ENCODE measurements at regions not wholly inside any gene's neighbourhood (a gene's known extent, or its start where the extent isn't known, plus 50 kb on each side); places are given as distances from the start of the nearest gene placed in this dataset.

GRCh38 chr2:16123421-16123820, 183.1 kb downstream of the MYCN start:
- H3K27ac ChIP-seq: no peak overlapping the region
- DNase-seq (ENCODE audit: low read depth, low spot score): no peak

- no peak for DNase-seq (ENCODE audit: low read depth, low spot score)
- no peak overlapping the region for H3K27ac ChIP-seq
Measured at GRCh38 chr2:16122556-16122955, 182.2 kb downstream of the MYCN start.

- no peak overlapping the region for H3K27ac ChIP-seq
- no peak for DNase-seq (ENCODE audit: low read depth, low spot score)
Measured at GRCh38 chr2:16121986-16122390, 181.6 kb downstream of the MYCN start.

- H3K27ac ChIP-seq: no peak overlapping the region
- no peak for DNase-seq (ENCODE audit: low read depth, low spot score)
Measured at GRCh38 chr2:16121231-16121985, 181.1 kb downstream of the MYCN start.

GRCh38 chr2:16120591-16121180, 180.3 kb downstream of the MYCN start:
- H3K27ac ChIP-seq: no peak overlapping the region

GRCh38 chr2:16119741-16120140, 179.4 kb downstream of the MYCN start:
- H3K27ac ChIP-seq: no peak overlapping the region
- DNase-seq (ENCODE audit: low read depth, low spot score): no peak

More at GRCh38 chr2:16120591-16121180, 180.3 kb downstream of the MYCN start:
- no peak for DNase-seq (ENCODE audit: low read depth, low spot score)

- H3K27ac ChIP-seq: no peak overlapping the region
- DNase-seq (ENCODE audit: low read depth, low spot score): no peak
Measured at GRCh38 chr2:16118611-16119590, 178.6 kb downstream of the MYCN start.

- no peak for DNase-seq (ENCODE audit: low read depth, low spot score)
- H3K27ac ChIP-seq: no peak overlapping the region
Measured at GRCh38 chr2:16117791-16118610, 177.7 kb downstream of the MYCN start.

- H3K27ac ChIP-seq: no peak overlapping the region
- DNase-seq (ENCODE audit: low read depth, low spot score): no peak
Measured at GRCh38 chr2:16117021-16117700, 176.8 kb downstream of the MYCN start.

- H3K27ac ChIP-seq: no peak overlapping the region
- no peak for DNase-seq (ENCODE audit: low read depth, low spot score)
Measured at GRCh38 chr2:16115881-16116830, 175.8 kb downstream of the MYCN start.

GRCh38 chr2:16115291-16115690, 174.9 kb downstream of the MYCN start:
- DNase-seq (ENCODE audit: low read depth, low spot score): no peak

GRCh38 chr2:16114836-16115235, 174.5 kb downstream of the MYCN start:
- H3K27ac ChIP-seq: no peak overlapping the region
- DNase-seq (ENCODE audit: low read depth, low spot score): no peak

More at GRCh38 chr2:16115291-16115690, 174.9 kb downstream of the MYCN start:
- H3K27ac ChIP-seq: no peak overlapping the region

- no peak overlapping the region for H3K27ac ChIP-seq
Measured at GRCh38 chr2:16114070-16114469, 173.7 kb downstream of the MYCN start.

GRCh38 chr2:16113568-16113967, 173.2 kb downstream of the MYCN start:
- no peak for DNase-seq (ENCODE audit: low read depth, low spot score)
- H3K27ac ChIP-seq: no peak overlapping the region

More at GRCh38 chr2:16114070-16114469, 173.7 kb downstream of the MYCN start:
- no peak for DNase-seq (ENCODE audit: low read depth, low spot score)

GRCh38 chr2:16112972-16113560, 172.7 kb downstream of the MYCN start:
- no peak overlapping the region for H3K27ac ChIP-seq
- no peak for DNase-seq (ENCODE audit: low read depth, low spot score)

GRCh38 chr2:16112251-16112971, 172.1 kb downstream of the MYCN start:
- H3K27ac ChIP-seq: no peak overlapping the region
- no peak for DNase-seq (ENCODE audit: low read depth, low spot score)

- H3K27ac ChIP-seq: no peak overlapping the region
- no peak for DNase-seq (ENCODE audit: low read depth, low spot score)
Measured at GRCh38 chr2:16111838-16112210, 171.5 kb downstream of the MYCN start.
